NCI-H2227 treated with DMSO at 0.1 percent for 48 hours (cell line): ENCODE measurements at regions not wholly inside any gene's neighbourhood (a gene's known extent, or its start where the extent isn't known, plus 50 kb on each side); places are given as distances from the start of the nearest gene placed in this dataset.

Experiments
- DNase-seq: peaks from one replicate; lab custom pipeline; 2025; lab: John Stamatoyannopoulos, UW

- no peak for DNase-seq
These were observed 221.8 kb upstream of the JUN start for GRCh38 chr1:59005491-59006288.

- no peak for DNase-seq
These were observed 222.4 kb upstream of the JUN start for GRCh38 chr1:59006289-59006658.

GRCh38 chr1:59006932-59007331 is 223.1 kb upstream of the JUN start:
- no peak for DNase-seq

GRCh38 chr1:59007429-59007819 is 223.6 kb upstream of the JUN start:
- DNase-seq = no peak

- no peak for DNase-seq
These were observed 224.2 kb upstream of the JUN start for GRCh38 chr1:59007820-59008598.

GRCh38 chr1:59008599-59009347 is 224.9 kb upstream of the JUN start:
- no peak for DNase-seq

- DNase-seq = no peak
These were observed 227.8 kb upstream of the JUN start for GRCh38 chr1:59011663-59012062.

GRCh38 chr1:59012378-59012777 is 228.5 kb upstream of the JUN start:
- no peak for DNase-seq

GRCh38 chr1:59013276-59013927 is 229.6 kb upstream of the JUN start:
- no peak for DNase-seq

GRCh38 chr1:59013928-59014279 is 230.1 kb upstream of the JUN start:
- no peak for DNase-seq

GRCh38 chr1:59014827-59015226 is 231.0 kb upstream of the JUN start:
- no peak for DNase-seq

- no peak for DNase-seq
These were observed 231.9 kb upstream of the JUN start for GRCh38 chr1:59015708-59016107.

- DNase-seq = no peak
These were observed 232.5 kb upstream of the JUN start for GRCh38 chr1:59016390-59016789.

GRCh38 chr1:59017501-59018231 is 233.8 kb upstream of the JUN start:
- DNase-seq = no peak

GRCh38 chr1:59018446-59018845 is 234.6 kb upstream of the JUN start:
- DNase-seq = no peak

- DNase-seq = no peak
These were observed 235.0 kb upstream of the JUN start for GRCh38 chr1:59018860-59019259.

GRCh38 chr1:59020151-59020997 is 236.5 kb upstream of the JUN start:
- no peak for DNase-seq

GRCh38 chr1:59022199-59022598 is 238.4 kb upstream of the JUN start:
- no peak for DNase-seq

GRCh38 chr1:59022799-59023198 is 239.0 kb upstream of the JUN start:
- DNase-seq = no peak

GRCh38 chr1:59025201-59025600 is 241.4 kb upstream of the JUN start:
- DNase-seq = no peak
